NB4 (cell line): ENCODE measurements at regions not wholly inside any gene's neighbourhood (a gene's known extent, or its start where the extent isn't known, plus 50 kb on each side); places are given as distances from the start of the nearest gene placed in this dataset.
A peak's percentile ranks its signal among the peaks of the same experiment; 100 is the strongest.
"Not testable (repeated sequence)": the region's sequence is repeated elsewhere in the genome, so short reads cannot be mapped to it uniquely, and the experiment has no call there.

Experiments used
- DNase-seq: peaks from one replicate; pipeline ENCODE4 v3.0.0; 2010; ENCODE audit warnings: low read depth
- H3K4me3 ChIP-seq: one replicate; pipeline ENCODE4 v1.5.1; 2011; ENCODE audit warnings: mild to moderate bottlenecking, low read depth, low read length, moderate library complexity
- MAX ChIP-seq: IDR thresholded peaks from 2 replicates; pipeline ENCODE4 v1.6.1; 2011; ENCODE audit warnings: low read depth, low read length
- MYC ChIP-seq: IDR thresholded peaks from 2 replicates; pipeline ENCODE4 v1.6.1; 2011; ENCODE audit warnings: low read depth, low read length
- POLR2A ChIP-seq: IDR thresholded peaks from 2 replicates; pipeline ENCODE4 v1.6.1; 2011; ENCODE audit warnings: mild to moderate bottlenecking; ENCODE audit not compliant: insufficient read length; ENCODE audit errors: extremely low read depth
- TF ChIP-seq, protein P1 (sequence below): IDR thresholded peaks from one replicate; pipeline ENCODE4 v1.5.1; 2012; ENCODE audit warnings: low read depth, low read length

DNA sequence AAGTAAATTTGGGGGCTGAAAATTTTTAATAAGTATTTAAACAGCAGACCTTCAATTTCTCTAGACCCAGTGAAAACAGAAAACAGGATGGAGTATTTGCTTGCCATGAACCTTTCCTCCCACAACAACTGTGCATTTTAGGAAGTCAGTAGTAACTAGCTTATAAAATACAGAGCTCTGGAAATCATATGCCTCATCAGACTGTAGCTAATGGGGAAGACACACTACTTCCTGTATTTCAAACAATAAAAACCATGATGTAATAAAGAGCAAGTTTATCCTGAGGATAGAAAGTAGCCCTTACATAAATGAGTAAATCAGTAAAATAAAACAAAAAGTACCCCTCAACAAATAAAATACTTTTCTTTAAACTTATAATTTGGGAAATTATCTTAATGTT is 280.1 kb upstream of the ZFP42 start:
- TF ChIP-seq MYC (no peak), POLR2A (no peak), MAX (no peak)
- TF ChIP-seq, protein P1, sequence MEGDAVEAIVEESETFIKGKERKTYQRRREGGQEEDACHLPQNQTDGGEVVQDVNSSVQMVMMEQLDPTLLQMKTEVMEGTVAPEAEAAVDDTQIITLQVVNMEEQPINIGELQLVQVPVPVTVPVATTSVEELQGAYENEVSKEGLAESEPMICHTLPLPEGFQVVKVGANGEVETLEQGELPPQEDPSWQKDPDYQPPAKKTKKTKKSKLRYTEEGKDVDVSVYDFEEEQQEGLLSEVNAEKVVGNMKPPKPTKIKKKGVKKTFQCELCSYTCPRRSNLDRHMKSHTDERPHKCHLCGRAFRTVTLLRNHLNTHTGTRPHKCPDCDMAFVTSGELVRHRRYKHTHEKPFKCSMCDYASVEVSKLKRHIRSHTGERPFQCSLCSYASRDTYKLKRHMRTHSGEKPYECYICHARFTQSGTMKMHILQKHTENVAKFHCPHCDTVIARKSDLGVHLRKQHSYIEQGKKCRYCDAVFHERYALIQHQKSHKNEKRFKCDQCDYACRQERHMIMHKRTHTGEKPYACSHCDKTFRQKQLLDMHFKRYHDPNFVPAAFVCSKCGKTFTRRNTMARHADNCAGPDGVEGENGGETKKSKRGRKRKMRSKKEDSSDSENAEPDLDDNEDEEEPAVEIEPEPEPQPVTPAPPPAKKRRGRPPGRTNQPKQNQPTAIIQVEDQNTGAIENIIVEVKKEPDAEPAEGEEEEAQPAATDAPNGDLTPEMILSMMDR = no peak
- peak; percentile 7 for DNase-seq
- H3K4me3 ChIP-seq = no peak overlapping the region

- DNase-seq = no peak
- TF ChIP-seq, protein P1 = no peak
- no peak for TF ChIP-seq MAX
- H3K4me3 ChIP-seq = no peak overlapping the region
These were observed 271.1 kb upstream of the ZFP42 start for GRCh38 chr4:187724456-187724855.

GRCh38 chr4:187726485-187726884 is 269.1 kb upstream of the ZFP42 start:
- no peak for TF ChIP-seq MAX
- TF ChIP-seq, protein P1 = no peak
- TF ChIP-seq MYC = no peak
- TF ChIP-seq POLR2A = no peak
- DNase-seq = no peak
- H3K4me3 ChIP-seq = no peak overlapping the region

GRCh38 chr4:187732524-187732923 is 263.0 kb upstream of the ZFP42 start:
- DNase-seq = no peak
- TF ChIP-seq, protein P1 = no peak
- no peak for TF ChIP-seq POLR2A
- no peak for TF ChIP-seq MYC
- no peak for TF ChIP-seq MAX
- H3K4me3 ChIP-seq = no peak overlapping the region

- H3K4me3 ChIP-seq = no peak overlapping the region
- DNase-seq = no peak
- TF ChIP-seq MYC = no peak
- TF ChIP-seq, protein P1 = no peak
- TF ChIP-seq MAX = no peak
- TF ChIP-seq POLR2A = no peak
These were observed 255.8 kb upstream of the ZFP42 start for GRCh38 chr4:187739771-187740170.

GRCh38 chr4:187744911-187745310 is 250.7 kb upstream of the ZFP42 start:
- no peak overlapping the region for H3K4me3 ChIP-seq
- no peak for DNase-seq
- no peak for TF ChIP-seq MYC
- no peak for TF ChIP-seq POLR2A
- TF ChIP-seq, protein P1 = no peak
- no peak for TF ChIP-seq MAX

DNA sequence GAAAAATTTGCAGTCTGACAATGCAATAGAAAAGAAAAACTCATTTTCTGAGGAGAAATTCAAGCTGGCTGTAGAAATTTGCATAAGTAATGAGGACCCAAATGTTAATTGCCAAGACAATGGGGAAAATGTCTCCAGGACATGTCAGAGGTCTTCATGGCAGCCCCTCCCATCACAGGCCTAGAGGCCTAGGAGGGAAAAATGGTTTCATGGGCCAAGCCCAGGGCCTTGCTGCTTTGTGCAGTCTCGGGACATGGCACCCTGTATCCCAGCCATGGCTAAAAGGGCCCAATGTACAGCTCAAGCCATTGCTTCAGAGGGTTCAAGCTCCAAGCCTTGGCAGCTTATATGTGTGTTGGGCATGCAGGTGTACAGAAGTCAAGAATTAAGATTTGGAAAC is 244.9 kb upstream of the ZFP42 start:
- not testable (repeated sequence) for H3K4me3 ChIP-seq, DNase-seq
